ENCODE measurements at regions not wholly inside any gene's neighbourhood (a gene's known extent, or its start where the extent isn't known, plus 50 kb on each side); places are given as distances from the start of the nearest gene placed in this dataset.

DNA sequence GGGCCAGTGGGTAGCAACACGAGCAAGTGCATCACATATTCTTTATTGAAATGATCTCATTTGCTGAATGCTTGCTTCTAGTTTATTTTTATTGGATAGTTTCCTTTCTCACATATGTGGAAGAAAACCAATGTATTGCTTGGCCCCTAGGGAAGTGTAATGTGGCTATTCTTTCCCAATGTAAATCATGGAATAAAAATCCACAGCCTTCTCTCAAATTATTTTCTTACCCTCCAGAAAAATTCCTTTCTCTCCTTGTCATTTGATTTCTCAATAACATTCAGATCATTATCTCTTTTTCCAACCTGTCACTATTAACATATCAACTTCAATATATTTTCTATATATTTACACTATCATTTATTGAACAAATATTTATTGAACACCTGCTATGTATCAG, 51.9 kb upstream of the PTPRK start:
- Histone ChIP-seq H3K27ac (ENCODE audit: low read depth in 1 of 2, low read length in 2 of 2) (no peak overlapping the region), H3K9ac (ENCODE audit: low read depth in 1 of 2, low read length in 2 of 2) (no peak overlapping the region), H3K4me1 (ENCODE audit: control insufficient read depth in 4 of 4, insufficient read depth in 4 of 4, low read length in 3 of 4) (peaks cover 0 to 2% (median 0%) of the 10 kb centered on the region in 4 donors), H3K36me3 (ENCODE audit: control insufficient read depth in 4 of 4, insufficient read depth in 3 of 4, low read depth in 1 of 4, low read length in 3 of 4) (no peaks in the 10 kb centered on the region), H3K9me3 (ENCODE audit: control insufficient read depth in 4 of 4, low read length in 3 of 4) (no peaks in the 10 kb centered on the region), H3K4me3 (ENCODE audit: low read depth in 1 of 3, low read length in 3 of 3) (no peak overlapping the region), H3K27me3 (ENCODE audit: control insufficient read depth in 4 of 4, insufficient read depth in 4 of 4, low read length in 3 of 4) (no peaks in the 10 kb centered on the region)
- TF ChIP-seq MAX (IDR thresholded peaks at IDR 0.05), result no peak
- DNase-seq (ENCODE audit: low spot score), result no peak
- 79% methylated on average over 1 of the region's 1 CpG for WGBS

DNA sequence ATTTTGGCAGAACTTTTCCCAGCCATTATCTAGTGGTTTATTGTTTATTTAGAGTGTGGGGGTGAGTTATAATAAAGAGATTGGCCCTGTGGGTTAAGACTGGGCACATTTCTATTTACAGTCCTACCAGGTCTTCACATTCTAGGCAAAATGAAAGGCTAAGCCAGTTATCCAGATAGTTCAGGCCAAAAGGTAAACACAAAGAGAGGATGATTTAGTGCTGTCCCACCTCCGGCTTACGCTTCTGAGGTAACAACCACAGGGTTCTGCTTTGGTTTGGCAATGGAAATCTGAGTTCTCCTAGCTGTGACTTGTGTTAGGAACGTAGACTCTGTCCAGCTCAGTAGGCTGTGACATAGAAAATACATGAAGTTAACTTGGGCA, 50.3 kb upstream of the PTPRK start:
- no peaks in the 10 kb centered on the region for H3K4me1 ChIP-seq (ENCODE audit: control insufficient read depth in 4 of 4, insufficient read depth in 4 of 4, low read length in 3 of 4)
- H3K9ac ChIP-seq (ENCODE audit: low read depth in 1 of 2, low read length in 2 of 2), result no peak overlapping the region
- 84% methylated on average over 3 of the region's 3 CpGs for whole genome bisulfite sequencing
- H3K4me3 ChIP-seq (ENCODE audit: low read depth in 1 of 3, low read length in 3 of 3), result no peak overlapping the region
- TF ChIP-seq CTCF (IDR thresholded peaks at IDR 0.05; ENCODE audit: low read depth, low read length, missing input control), result no peak
- no peak for TF ChIP-seq FOXA2 (IDR thresholded peaks at IDR 0.05)
- no peak for TF ChIP-seq REST (IDR thresholded peaks at IDR 0.05)
- TF ChIP-seq HNF4A (conservative IDR thresholded peaks at IDR 0.05), result no peak
- TF ChIP-seq JUND (IDR thresholded peaks at IDR 0.05), result no peak
- H3K9me3 ChIP-seq (ENCODE audit: control insufficient read depth in 4 of 4, low read length in 3 of 4), result no peaks in the 10 kb centered on the region
- no peak overlapping the region for H3K27ac ChIP-seq (ENCODE audit: low read depth in 1 of 2, low read length in 2 of 2)
- no peaks in the 10 kb centered on the region for H3K36me3 ChIP-seq (ENCODE audit: control insufficient read depth in 4 of 4, insufficient read depth in 3 of 4, low read depth in 1 of 4, low read length in 3 of 4)
- no peak for DNase-seq (ENCODE audit: low spot score)
- no peaks in the 10 kb centered on the region for H3K27me3 ChIP-seq (ENCODE audit: control insufficient read depth in 4 of 4, insufficient read depth in 4 of 4, low read length in 3 of 4)

DNA sequence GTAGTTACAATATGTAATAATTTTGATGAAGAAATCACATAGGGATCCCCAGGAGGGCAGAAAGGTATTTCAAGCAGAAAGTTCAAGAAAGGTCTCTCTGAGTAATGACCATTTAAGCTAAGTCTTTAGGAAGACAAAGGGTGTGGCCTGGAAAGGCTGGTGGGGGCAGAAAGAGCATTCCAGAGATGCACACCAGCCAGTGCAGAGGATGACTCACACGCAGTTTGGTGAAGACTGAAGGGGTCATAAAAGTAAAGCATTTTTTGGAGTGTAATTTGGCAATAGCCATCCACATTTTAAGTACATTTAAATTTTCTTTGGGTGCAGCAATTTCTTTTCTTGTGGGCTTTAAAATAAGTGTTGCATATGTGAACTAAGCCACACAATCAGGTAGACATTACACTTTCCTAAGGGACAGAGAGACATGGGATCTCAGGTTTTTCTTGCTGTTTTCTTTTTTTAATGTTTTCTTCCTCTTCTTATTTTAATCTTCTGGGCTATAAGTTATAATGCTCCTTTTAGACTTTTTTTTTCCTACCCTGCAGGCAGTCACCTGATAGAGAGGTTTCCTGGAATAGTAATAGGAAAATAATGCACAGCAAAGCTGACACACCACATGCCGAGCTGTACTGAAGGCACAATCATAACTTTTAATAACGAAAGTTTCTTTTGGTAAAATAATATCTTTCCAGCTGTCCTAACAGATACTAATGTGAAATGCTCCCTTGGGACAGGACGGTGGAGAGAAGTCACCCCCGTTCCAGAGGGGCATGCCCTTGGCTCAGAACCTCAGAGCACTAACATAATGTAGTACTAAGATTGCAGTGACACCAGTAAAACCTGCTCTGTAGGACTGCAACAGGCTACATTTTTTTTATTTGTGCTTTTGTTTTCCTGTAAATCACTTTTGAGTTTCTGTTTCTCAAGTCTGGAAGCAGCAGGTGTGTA, 49.6 kb upstream of the PTPRK start:
- WGBS, result 76% methylated on average over 5 of the region's 5 CpGs
- Histone ChIP-seq H3K27ac (ENCODE audit: low read depth in 1 of 2, low read length in 2 of 2) (no peak overlapping the region), H3K9ac (ENCODE audit: low read depth in 1 of 2, low read length in 2 of 2) (no peak overlapping the region), H3K36me3 (ENCODE audit: control insufficient read depth in 4 of 4, insufficient read depth in 3 of 4, low read depth in 1 of 4, low read length in 3 of 4) (no peaks in the 10 kb centered on the region), H3K4me3 (ENCODE audit: low read depth in 1 of 3, low read length in 3 of 3) (no peak overlapping the region), H3K9me3 (ENCODE audit: control insufficient read depth in 4 of 4, low read length in 3 of 4) (no peaks in the 10 kb centered on the region), H3K4me1 (ENCODE audit: control insufficient read depth in 4 of 4, insufficient read depth in 4 of 4, low read length in 3 of 4) (no peaks in the 10 kb centered on the region), H3K27me3 (ENCODE audit: control insufficient read depth in 4 of 4, insufficient read depth in 4 of 4, low read length in 3 of 4) (no peaks in the 10 kb centered on the region)
- TF ChIP-seq MAX (IDR thresholded peaks at IDR 0.05), result no peak
- TF ChIP-seq FOXA2 (IDR thresholded peaks at IDR 0.05), result no peak
- no peak for TF ChIP-seq SP1 (IDR thresholded peaks at IDR 0.05)
- no peak for TF ChIP-seq ZBTB33 (IDR thresholded peaks at IDR 0.05)
- TF ChIP-seq, protein P1, sequence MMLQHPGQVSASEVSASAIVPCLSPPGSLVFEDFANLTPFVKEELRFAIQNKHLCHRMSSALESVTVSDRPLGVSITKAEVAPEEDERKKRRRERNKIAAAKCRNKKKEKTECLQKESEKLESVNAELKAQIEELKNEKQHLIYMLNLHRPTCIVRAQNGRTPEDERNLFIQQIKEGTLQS (IDR thresholded peaks at IDR 0.05), result no peak
- no peak for TF ChIP-seq TAF1 (conservative IDR thresholded peaks at IDR 0.05)
- DNase-seq (ENCODE audit: low spot score), result no peak

Measured in liver (tissue), 8 donors.